Prostate gland (tissue), 2 donors: ENCODE measurements at regions not wholly inside any gene's neighbourhood (a gene's known extent, or its start where the extent isn't known, plus 50 kb on each side); places are given as distances from the start of the nearest gene placed in this dataset.

Source experiments
- DNase-seq: peaks from one replicate; pipeline ENCODE4 v3.0.0-alpha.2; 2019; ENCODE audit warnings: low spot score
- H3K27ac ChIP-seq, 2 donors: fragments of 200-600 bp; sonication (generic); 2 replicates each; pipeline ENCODE4 v1.5.1; 2017 to 2019
- H3K27me3 ChIP-seq: fragments of 200-600 bp; sonication (generic); replicated peaks from 2 replicates; pipeline ENCODE4 v1.5.1; 2019; ENCODE audit not compliant: insufficient read depth
- H3K36me3 ChIP-seq, 2 donors: fragments of 200-600 bp; sonication (generic); 1 replicate in 1 of 2; 2 replicates in 1 of 2; pipeline versions ENCODE4 v1.5.1 to v1.8.1; 2017 to 2019
- H3K4me1 ChIP-seq: fragments of 200-600 bp; sonication (generic); replicated peaks from 2 replicates; pipeline ENCODE4 v1.5.1; 2019
- H3K4me3 ChIP-seq, 2 donors: fragments of 200-600 bp; sonication (generic); 2 replicates each; pipeline ENCODE4 v1.5.1; 2017 to 2019
- H3K9me3 ChIP-seq: fragments of 200-600 bp; sonication (generic); 2 replicates; pipeline ENCODE4 v1.5.1; 2017
- CTCF ChIP-seq, 4 experiments: fragments of 200-600 bp in 2 of 4; fragments of 450-650 bp in 2 of 4; sonication (generic) in 2 of 4; IDR thresholded peaks; 1 replicate in 3 of 4; 2 replicates in 1 of 4; pipeline ENCODE4 v1.5.1; 2016 to 2019; ENCODE audit warnings: antibody characterized with exemption in 4 of 4, mild to moderate bottlenecking in 2 of 4, moderate library complexity in 2 of 4
- POLR2A ChIP-seq: fragments of 450-650 bp; IDR thresholded peaks from one replicate; pipeline ENCODE4 v1.6.1; 2016; ENCODE audit warnings: antibody characterized with exemption, mild to moderate bottlenecking
- POLR2AphosphoS5 ChIP-seq: sonication (generic); formaldehyde crosslinking; IDR thresholded peaks from one replicate; pipeline ENCODE4 v1.6.1; 2017; ENCODE audit warnings: antibody characterized with exemption
- WGBS: methylation state at CpG from one replicate; pipeline ENCODE4 v1.1.5; 2018; 5-methylcytosine and 5-hydroxymethylcytosine counted together
- intact Hi-C: fragments of 100-400 bp; cut with DNase I; formaldehyde crosslinking; loops from one replicate; pipeline ENCODE4 v1.14.2; 2022

DNA sequence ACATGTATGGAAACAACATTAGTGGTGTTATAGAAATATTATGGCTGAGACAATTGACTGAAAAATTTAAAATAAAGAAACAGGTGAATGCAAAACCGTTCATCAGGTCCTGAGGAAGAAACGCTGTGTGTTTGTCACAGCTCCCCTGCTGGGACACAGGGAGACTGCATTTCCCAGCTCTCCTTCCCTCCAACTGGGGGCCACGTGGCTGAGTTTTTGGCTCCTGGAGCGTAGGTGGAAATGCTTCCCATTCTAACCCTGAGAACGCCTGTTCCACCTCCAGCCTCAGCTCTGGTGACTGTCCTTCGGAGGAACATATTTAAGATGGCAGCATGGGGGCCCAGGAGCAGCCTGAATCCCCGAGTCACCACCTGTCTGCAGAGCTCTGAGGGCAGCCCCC lies 398.6 kb downstream of the BRD1 start:
- Histone ChIP-seq H3K4me1 (no peaks in the 10 kb centered on the region), H3K4me3 (no peak overlapping the region), H3K27me3 (peaks cover 13% of the 10 kb centered on the region), H3K27ac (no peak overlapping the region), H3K36me3 (no peaks in the 10 kb centered on the region), H3K9me3 (no peaks in the 10 kb centered on the region)
- TF ChIP-seq POLR2A (no peak), CTCF (IDR thresholded peaks at IDR 0.05) (no peak), POLR2AphosphoS5 (no peak)
- no peak for DNase-seq
- WGBS: 46% methylated on average over 7 of the region's 7 CpGs
- intact Hi-C loops: no loop called here

DNA sequence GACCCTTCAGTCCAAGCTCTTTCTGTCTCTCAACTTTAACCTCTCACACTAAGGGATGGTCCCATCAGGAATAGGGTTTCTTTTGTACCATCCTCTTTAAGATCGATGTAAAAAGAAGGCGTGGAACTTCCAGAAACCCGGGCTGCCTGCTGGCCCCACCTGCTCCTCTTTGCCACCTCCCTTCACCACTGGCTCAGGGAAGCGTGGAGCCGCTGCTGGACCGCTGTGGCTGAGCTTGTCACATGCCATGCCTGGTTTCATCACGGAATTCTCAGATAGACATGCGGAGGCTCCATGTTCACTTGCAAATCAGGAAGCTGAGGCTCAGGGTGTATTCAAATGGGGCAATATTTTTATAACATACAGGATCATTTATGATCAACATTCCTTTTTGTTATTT lies 399.7 kb downstream of the BRD1 start:
- 90% methylated on average over 8 of the region's 8 CpGs for WGBS
- Histone ChIP-seq H3K9me3 (no peaks in the 10 kb centered on the region), H3K27ac (no peak overlapping the region), H3K36me3 (no peaks in the 10 kb centered on the region), H3K4me1 (no peaks in the 10 kb centered on the region), H3K27me3 (peaks cover 9% of the 10 kb centered on the region), H3K4me3 (no peak overlapping the region)
- intact Hi-C loops: no loop called here
- TF ChIP-seq POLR2AphosphoS5 (no peak), POLR2A (no peak), CTCF (IDR thresholded peaks at IDR 0.05) (no peak)
- no peak for DNase-seq

DNA sequence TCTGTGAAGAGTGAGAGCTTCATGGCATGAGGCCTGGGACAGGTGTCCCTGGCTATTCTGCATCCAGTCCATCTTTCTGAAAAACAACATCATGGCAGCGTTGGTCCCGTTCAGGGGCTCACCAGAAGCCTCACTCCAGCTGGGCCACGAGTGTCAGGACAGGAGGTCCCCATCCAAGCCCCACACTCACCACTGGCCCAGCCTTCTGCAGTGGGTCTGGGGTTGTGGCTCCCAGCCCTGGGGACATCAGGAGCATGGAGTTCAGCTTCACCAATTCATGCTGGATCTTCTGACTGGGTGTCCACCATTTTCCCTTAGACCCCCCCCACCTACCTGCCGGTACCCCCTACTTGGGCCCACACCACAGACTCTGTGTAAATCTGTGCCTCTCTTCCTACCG lies 400.3 kb downstream of the BRD1 start:
- peaks cover 9% of the 10 kb centered on the region for H3K27me3 ChIP-seq

GRCh38 chr22:49426618-49427266 lies 400.9 kb downstream of the BRD1 start:
- 91% methylated on average over 9 of the region's 9 CpGs for WGBS
- Histone ChIP-seq H3K36me3 (no peaks in the 10 kb centered on the region), H3K27me3 (peaks cover 9% of the 10 kb centered on the region), H3K27ac (no peak overlapping the region), H3K4me3 (no peak overlapping the region), H3K9me3 (no peaks in the 10 kb centered on the region), H3K4me1 (no peaks in the 10 kb centered on the region)
- intact Hi-C loops: no loop called here
- no peak for DNase-seq
- no peak for TF ChIP-seq POLR2AphosphoS5
- TF ChIP-seq CTCF (IDR thresholded peaks at IDR 0.05): no peak
- no peak for TF ChIP-seq POLR2A

More for the DNA sequence above, 400.3 kb downstream of the BRD1 start:
- 87% methylated on average over 5 of the region's 5 CpGs for WGBS
- Histone ChIP-seq H3K4me3 (no peak overlapping the region), H3K9me3 (no peaks in the 10 kb centered on the region), H3K36me3 (no peaks in the 10 kb centered on the region), H3K27ac (no peak overlapping the region), H3K4me1 (no peaks in the 10 kb centered on the region)
- intact Hi-C loops: no loop called here
- DNase-seq: no peak
- no peak for TF ChIP-seq CTCF (IDR thresholded peaks at IDR 0.05)
- TF ChIP-seq POLR2AphosphoS5: no peak
- no peak for TF ChIP-seq POLR2A

DNA sequence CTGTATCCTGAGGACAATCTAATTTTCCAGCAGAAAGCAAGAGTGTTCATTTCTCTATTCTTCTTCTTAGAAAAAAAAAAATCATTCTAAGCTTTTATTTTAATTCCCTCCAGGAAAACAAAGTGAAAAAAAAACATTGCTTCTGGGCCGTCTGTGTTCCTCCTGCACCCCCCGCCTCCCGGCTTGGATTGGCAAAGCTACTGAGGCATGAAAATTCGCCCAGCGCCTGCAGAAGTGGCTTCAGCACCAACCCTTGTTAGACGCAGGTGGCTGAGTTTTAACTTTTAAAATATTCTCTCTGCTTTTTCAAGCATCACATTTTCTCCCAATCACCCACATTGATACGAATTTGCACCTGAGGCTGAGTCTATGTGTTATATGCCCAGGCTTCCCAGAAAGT lies 401.6 kb downstream of the BRD1 start:
- Histone ChIP-seq H3K36me3 (no peaks in the 10 kb centered on the region), H3K9me3 (no peaks in the 10 kb centered on the region), H3K27ac (no peak overlapping the region), H3K4me1 (no peaks in the 10 kb centered on the region), H3K4me3 (no peak overlapping the region), H3K27me3 (peaks cover 9% of the 10 kb centered on the region)
- no peak for TF ChIP-seq POLR2AphosphoS5
- TF ChIP-seq POLR2A: no peak
- no peak for TF ChIP-seq CTCF (IDR thresholded peaks at IDR 0.05)
- intact Hi-C loops: no loop called here
- DNase-seq: no peak
- WGBS: 45% methylated on average over 7 of the region's 7 CpGs
